GM06990 (cell line): ENCODE measurements at regions not wholly inside any gene's neighbourhood (a gene's known extent, or its start where the extent isn't known, plus 50 kb on each side); places are given as distances from the start of the nearest gene placed in this dataset.

Experiments used
- DNase-seq: peaks from one replicate; pipeline ENCODE4 v3.0.0-alpha.2; 2011; ENCODE audit not compliant: insufficient read length; ENCODE audit errors: extremely low read depth
- H3K27me3 ChIP-seq: replicated peaks from 2 replicates; pipeline ENCODE4 v1.6.0; 2011; ENCODE audit warnings: low read length; ENCODE audit not compliant: control insufficient read depth, insufficient read depth
- H3K36me3 ChIP-seq: 2 replicates; pipeline ENCODE4 v1.5.1; 2011; ENCODE audit warnings: low read length; ENCODE audit not compliant: control insufficient read depth, insufficient read depth
- H3K4me3 ChIP-seq: replicated peaks from 2 replicates; pipeline ENCODE4 v1.5.1; 2011; ENCODE audit warnings: low read depth, mild to moderate bottlenecking, control low read depth, low read length
- TF ChIP-seq, protein P1 (sequence below): IDR thresholded peaks from 2 replicates; pipeline ENCODE4 v1.5.1; 2011; ENCODE audit warnings: low read length, control low read depth, mild to moderate bottlenecking, inconsistent platforms; ENCODE audit not compliant: insufficient read depth, poor library complexity, severe bottlenecking

- TF ChIP-seq, protein P1, sequence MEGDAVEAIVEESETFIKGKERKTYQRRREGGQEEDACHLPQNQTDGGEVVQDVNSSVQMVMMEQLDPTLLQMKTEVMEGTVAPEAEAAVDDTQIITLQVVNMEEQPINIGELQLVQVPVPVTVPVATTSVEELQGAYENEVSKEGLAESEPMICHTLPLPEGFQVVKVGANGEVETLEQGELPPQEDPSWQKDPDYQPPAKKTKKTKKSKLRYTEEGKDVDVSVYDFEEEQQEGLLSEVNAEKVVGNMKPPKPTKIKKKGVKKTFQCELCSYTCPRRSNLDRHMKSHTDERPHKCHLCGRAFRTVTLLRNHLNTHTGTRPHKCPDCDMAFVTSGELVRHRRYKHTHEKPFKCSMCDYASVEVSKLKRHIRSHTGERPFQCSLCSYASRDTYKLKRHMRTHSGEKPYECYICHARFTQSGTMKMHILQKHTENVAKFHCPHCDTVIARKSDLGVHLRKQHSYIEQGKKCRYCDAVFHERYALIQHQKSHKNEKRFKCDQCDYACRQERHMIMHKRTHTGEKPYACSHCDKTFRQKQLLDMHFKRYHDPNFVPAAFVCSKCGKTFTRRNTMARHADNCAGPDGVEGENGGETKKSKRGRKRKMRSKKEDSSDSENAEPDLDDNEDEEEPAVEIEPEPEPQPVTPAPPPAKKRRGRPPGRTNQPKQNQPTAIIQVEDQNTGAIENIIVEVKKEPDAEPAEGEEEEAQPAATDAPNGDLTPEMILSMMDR: no peak
- Histone ChIP-seq H3K36me3 (no peaks in the 10 kb centered on the region), H3K4me3 (no peak overlapping the region), H3K27me3 (no peaks in the 10 kb centered on the region)
- no peak for DNase-seq
These were observed 275.8 kb downstream of the FIGN start for GRCh38 chr2:163459986-163460385.

GRCh38 chr2:163456953-163457743 is 278.7 kb downstream of the FIGN start:
- H3K27me3 ChIP-seq: no peaks in the 10 kb centered on the region
- no peak overlapping the region for H3K4me3 ChIP-seq
- TF ChIP-seq, protein P1: no peak
- H3K36me3 ChIP-seq: no peaks in the 10 kb centered on the region
- DNase-seq: no peak

- Histone ChIP-seq H3K36me3 (no peaks in the 10 kb centered on the region), H3K4me3 (no peak overlapping the region), H3K27me3 (no peaks in the 10 kb centered on the region)
- no peak for DNase-seq
- TF ChIP-seq, protein P1: no peak
These were observed 280.0 kb downstream of the FIGN start for GRCh38 chr2:163455815-163456214.

DNA sequence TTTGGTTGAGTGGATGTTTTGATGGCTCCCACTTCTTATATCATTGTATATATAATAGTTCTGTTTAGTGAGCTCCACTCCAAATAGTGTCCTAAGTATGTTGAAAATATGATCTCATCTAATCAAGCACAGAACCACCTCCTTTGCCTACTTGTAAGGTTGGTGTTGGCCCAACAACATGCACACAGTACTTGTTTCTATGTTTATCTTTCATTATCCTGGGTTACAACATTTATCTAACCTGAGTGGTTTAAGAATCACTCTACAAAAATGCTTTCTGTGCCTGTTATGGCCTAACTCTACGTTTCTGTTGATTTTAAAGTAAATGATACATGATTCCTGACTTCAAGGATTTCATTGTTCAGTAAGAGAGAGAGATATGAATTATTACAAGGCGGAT is 281.9 kb downstream of the FIGN start:
- no peak for DNase-seq
- TF ChIP-seq, protein P1: no peak
- Histone ChIP-seq H3K4me3 (no peak overlapping the region), H3K36me3 (no peaks in the 10 kb centered on the region), H3K27me3 (no peaks in the 10 kb centered on the region)

- Histone ChIP-seq H3K27me3 (no peaks in the 10 kb centered on the region), H3K4me3 (no peak overlapping the region), H3K36me3 (no peaks in the 10 kb centered on the region)
- no peak for DNase-seq
- TF ChIP-seq, protein P1: no peak
These were observed 294.2 kb downstream of the FIGN start for GRCh38 chr2:163441603-163442002.

DNA sequence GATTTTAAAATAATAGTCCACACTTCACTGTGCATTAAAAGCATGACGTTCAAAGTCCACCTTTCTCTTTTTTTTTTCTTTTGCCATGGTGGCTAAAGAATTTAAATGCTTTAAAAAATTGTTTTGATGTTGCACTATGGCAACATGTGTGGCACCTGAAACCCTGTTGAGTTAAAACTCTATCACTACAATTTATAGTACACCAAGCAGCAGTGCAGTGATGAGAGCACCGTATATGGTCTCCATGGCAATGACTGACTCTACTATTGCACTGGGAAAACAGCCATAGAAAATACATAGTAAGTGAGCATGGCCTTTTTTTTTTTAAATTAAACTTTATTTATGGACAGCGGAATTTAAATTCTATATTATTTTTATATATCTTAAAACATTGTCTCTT is 298.8 kb downstream of the FIGN start:
- Histone ChIP-seq H3K4me3 (no peak overlapping the region), H3K36me3 (no peaks in the 10 kb centered on the region), H3K27me3 (no peaks in the 10 kb centered on the region)
- TF ChIP-seq, protein P1: no peak
- no peak for DNase-seq
